HEK293 (cell line): ENCODE measurements at regions not wholly inside any gene's neighbourhood (a gene's known extent, or its start where the extent isn't known, plus 50 kb on each side); places are given as distances from the start of the nearest gene placed in this dataset.

ENCODE experiments used
- CTCF ChIA-PET: fragments of 350-600 bp; formaldehyde crosslinking; extraction: SDS; loops from one replicate; lab custom pipeline; 2021; ENCODE audit warnings: antibody characterized with exemption; lab: Yijun Ruan, JAX
- POLR2A ChIA-PET: fragments of 300-600 bp; formaldehyde crosslinking; extraction: SDS; loops from one replicate; lab custom pipeline; 2020; ENCODE audit warnings: antibody characterized with exemption, inconsistent platforms; lab: Yijun Ruan, JAX
- H3K27ac ChIP-seq: fragments of 200-500 bp; sonication (Bioruptor generic); 2 replicates; pipeline ENCODE4 v1.5.1; 2014; ENCODE audit warnings: low read depth, low read length, control low read depth, inconsistent platforms; ENCODE audit errors: extremely low read depth
- H3K36me3 ChIP-seq, 2 experiments: fragments of 200-500 bp in 1 of 2; sonication (Bioruptor generic) in 1 of 2; 1 replicate in 1 of 2; 2 replicates in 1 of 2; pipeline ENCODE4 v1.5.1; 2014 to 2017; ENCODE audit warnings: inconsistent platforms in 2 of 2, low read length in 2 of 2; ENCODE audit not compliant: control insufficient read depth in 2 of 2, insufficient read depth in 1 of 2
- H3K4me1 ChIP-seq: fragments of 200-500 bp; sonication (Bioruptor generic); 2 replicates; pipeline ENCODE4 v1.5.1; 2014; ENCODE audit warnings: mild to moderate bottlenecking, low read length, inconsistent platforms; ENCODE audit not compliant: control insufficient read depth, insufficient read depth
- H3K4me3 ChIP-seq: 2 replicates; pipeline ENCODE4 v1.5.1; 2011; ENCODE audit warnings: low read depth, mild to moderate bottlenecking, control low read depth, low read length, moderate library complexity
- H3K9me3 ChIP-seq: fragments of 200-500 bp; sonication (Bioruptor generic); 2 replicates; pipeline ENCODE4 v1.5.1; 2014; ENCODE audit warnings: low read depth, low read length, inconsistent platforms; ENCODE audit not compliant: control insufficient read depth, insufficient read depth
- HIC1 ChIP-seq: fragments of 450-650 bp; formaldehyde crosslinking; IDR thresholded peaks from 2 replicates; pipeline ENCODE4 v1.5.1; 2016; ENCODE audit warnings: missing biosample characterization, missing genetic modification characterization
- KLF1 ChIP-seq: fragments of 450-650 bp; formaldehyde crosslinking; IDR thresholded peaks from 2 replicates; pipeline ENCODE4 v1.5.1; 2016; ENCODE audit warnings: missing biosample characterization, missing genetic modification characterization
- KLF10 ChIP-seq: fragments of 450-650 bp; IDR thresholded peaks from 2 replicates; pipeline ENCODE4 v1.5.1; 2018; ENCODE audit warnings: missing biosample characterization, mild to moderate bottlenecking, missing genetic modification characterization
- PATZ1 ChIP-seq: fragments of 450-650 bp; formaldehyde crosslinking; IDR thresholded peaks from 2 replicates; pipeline ENCODE4 v1.5.1; 2016; ENCODE audit warnings: missing biosample characterization, missing genetic modification characterization
- RBAK ChIP-seq: fragments of 450-650 bp; formaldehyde crosslinking; IDR thresholded peaks from 2 replicates; pipeline ENCODE4 v1.5.1; 2016; ENCODE audit warnings: missing biosample characterization, missing genetic modification characterization
- REST ChIP-seq: fragments of 450-650 bp; formaldehyde crosslinking; IDR thresholded peaks from 2 replicates; pipeline ENCODE4 v1.5.1; 2016; ENCODE audit warnings: missing biosample characterization, missing genetic modification characterization
- SETDB1 ChIP-seq: IDR thresholded peaks from one replicate; pipeline ENCODE4 v1.6.1; 2017; ENCODE audit warnings: mild to moderate bottlenecking, low read length, moderate library complexity, mixed read lengths; ENCODE audit not compliant: insufficient read length
- SP3 ChIP-seq: fragments of 450-650 bp; formaldehyde crosslinking; IDR thresholded peaks from 2 replicates; pipeline ENCODE4 v1.5.1; 2016; ENCODE audit warnings: missing biosample characterization, missing genetic modification characterization
- TRIM28 ChIP-seq: IDR thresholded peaks from 2 replicates; pipeline ENCODE4 v1.6.1; 2011; ENCODE audit warnings: low read length, control low read depth, borderline replicate concordance
- ZBTB17 ChIP-seq: fragments of 450-650 bp; formaldehyde crosslinking; IDR thresholded peaks from 2 replicates; pipeline ENCODE4 v1.5.1; 2016; ENCODE audit warnings: missing biosample characterization, missing genetic modification characterization
- ZFP3 ChIP-seq: fragments of 450-650 bp; formaldehyde crosslinking; IDR thresholded peaks from 2 replicates; pipeline ENCODE4 v1.5.1; 2016; ENCODE audit warnings: low read depth, missing biosample characterization, missing genetic modification characterization
- ZFP41 ChIP-seq: fragments of 450-650 bp; formaldehyde crosslinking; IDR thresholded peaks from 2 replicates; pipeline ENCODE4 v1.5.1; 2016; ENCODE audit warnings: missing biosample characterization, missing genetic modification characterization, borderline replicate concordance
- ZNF2 ChIP-seq: fragments of 450-650 bp; formaldehyde crosslinking; IDR thresholded peaks from 2 replicates; pipeline ENCODE4 v1.5.1; 2016; ENCODE audit warnings: missing biosample characterization, missing genetic modification characterization
- ZNF221 ChIP-seq: fragments of 450-650 bp; formaldehyde crosslinking; IDR thresholded peaks from 2 replicates; pipeline ENCODE4 v1.5.1; 2017; ENCODE audit warnings: missing biosample characterization, missing genetic modification characterization, borderline replicate concordance
- ZNF223 ChIP-seq: fragments of 450-650 bp; formaldehyde crosslinking; IDR thresholded peaks from 2 replicates; pipeline ENCODE4 v1.5.1; 2016; ENCODE audit warnings: missing biosample characterization, missing genetic modification characterization
- ZNF398 ChIP-seq: fragments of 450-650 bp; formaldehyde crosslinking; IDR thresholded peaks from 2 replicates; pipeline ENCODE4 v1.5.1; 2017; ENCODE audit warnings: missing biosample characterization, missing genetic modification characterization
- ZNF621 ChIP-seq: fragments of 450-650 bp; formaldehyde crosslinking; IDR thresholded peaks from 2 replicates; pipeline ENCODE4 v1.5.1; 2017; ENCODE audit warnings: missing biosample characterization, missing genetic modification characterization
- ZNF624 ChIP-seq: fragments of 450-650 bp; formaldehyde crosslinking; IDR thresholded peaks from 2 replicates; pipeline ENCODE4 v1.5.1; 2017; ENCODE audit warnings: missing biosample characterization, missing genetic modification characterization
- ZNF626 ChIP-seq: fragments of 450-650 bp; sonication (Bioruptor Pico); formaldehyde crosslinking; IDR thresholded peaks from 2 replicates; pipeline ENCODE4 v1.5.1; 2018; ENCODE audit warnings: missing biosample characterization, missing genetic modification characterization, inconsistent platforms
- ZNF692 ChIP-seq: fragments of 450-650 bp; formaldehyde crosslinking; IDR thresholded peaks from 2 replicates; pipeline ENCODE4 v1.5.1; 2016; ENCODE audit warnings: missing biosample characterization, missing genetic modification characterization
- ZNF704 ChIP-seq: fragments of 450-650 bp; formaldehyde crosslinking; IDR thresholded peaks from 2 replicates; pipeline ENCODE4 v1.5.1; 2016; ENCODE audit warnings: missing biosample characterization, missing genetic modification characterization
- ZNF747 ChIP-seq: fragments of 450-650 bp; formaldehyde crosslinking; IDR thresholded peaks from 2 replicates; pipeline ENCODE4 v1.5.1; 2016; ENCODE audit warnings: missing biosample characterization, missing genetic modification characterization
- ZNF837 ChIP-seq: fragments of 450-650 bp; formaldehyde crosslinking; IDR thresholded peaks from 2 replicates; pipeline ENCODE4 v1.5.1; 2016; ENCODE audit warnings: missing biosample characterization, missing genetic modification characterization

GRCh38 chr13:61756031-61756430 lies 340.4 kb upstream of the PCDH20 start:
- TF ChIP-seq KLF1 (tag by site-specific recombination), result no peak
- no peak for TF ChIP-seq REST (tag by site-specific recombination)
- no peak for TF ChIP-seq ZNF621 (tag by site-specific recombination)
- TF ChIP-seq ZNF2 (tag by site-specific recombination), result no peak
- TF ChIP-seq ZBTB17 (tag by site-specific recombination), result no peak
- no peak for TF ChIP-seq ZNF626
- TF ChIP-seq ZNF837 (tag by site-specific recombination), result no peak
- no peak for TF ChIP-seq ZNF223
- TF ChIP-seq TRIM28, result peak; percentile 98; the same call in 1 of the 2 replicates
- no peak for TF ChIP-seq ZNF704 (tag by site-specific recombination)
- peak; percentile 90 for TF ChIP-seq SETDB1
- no peak for TF ChIP-seq ZFP3 (tag by site-specific recombination)
- TF ChIP-seq ZNF221 (tag by site-specific recombination), result no peak
- TF ChIP-seq, all 188 proteins: peak for 2
- ChIA-PET CTCF (no interaction called here), POLR2A (no interaction called here)
- H3K4me3 ChIP-seq, result no peak overlapping the region
- H3K36me3 ChIP-seq, result no peaks in the 10 kb centered on the region
- H3K27ac ChIP-seq, result no peak overlapping the region
- no peaks in the 10 kb centered on the region for H3K4me1 ChIP-seq
- H3K9me3 ChIP-seq, result no peaks in the 10 kb centered on the region

- Histone ChIP-seq H3K27ac (no peak overlapping the region), H3K4me1 (no peaks in the 10 kb centered on the region), H3K36me3 (no peaks in the 10 kb centered on the region), H3K4me3 (no peak overlapping the region), H3K9me3 (no peaks in the 10 kb centered on the region)
- TF ChIP-seq ZFP41 (tag by site-specific recombination) (no peak), HIC1 (no peak), ZNF398 (no peak), RBAK (no peak), PATZ1 (tag by site-specific recombination) (no peak), ZNF837 (tag by site-specific recombination) (no peak), KLF10 (no peak), ZNF692 (tag by site-specific recombination) (no peak), SP3 (no peak), ZNF624 (tag by site-specific recombination) (no peak), ZNF747 (tag by site-specific recombination) (no peak)
- ChIA-PET POLR2A (no interaction called here), CTCF (no interaction called here)
Measured at GRCh38 chr13:61751039-61751438, 335.4 kb upstream of the PCDH20 start.
